ENCODE measurements at regions not wholly inside any gene's neighbourhood (a gene's known extent, or its start where the extent isn't known, plus 50 kb on each side); places are given as distances from the start of the nearest gene placed in this dataset.

GRCh38 chr3:135806317-135806716, 159.2 kb upstream of the PPP2R3A start:
- peak in 1 of 2 experiments; percentile 16 for DNase-seq

DNA sequence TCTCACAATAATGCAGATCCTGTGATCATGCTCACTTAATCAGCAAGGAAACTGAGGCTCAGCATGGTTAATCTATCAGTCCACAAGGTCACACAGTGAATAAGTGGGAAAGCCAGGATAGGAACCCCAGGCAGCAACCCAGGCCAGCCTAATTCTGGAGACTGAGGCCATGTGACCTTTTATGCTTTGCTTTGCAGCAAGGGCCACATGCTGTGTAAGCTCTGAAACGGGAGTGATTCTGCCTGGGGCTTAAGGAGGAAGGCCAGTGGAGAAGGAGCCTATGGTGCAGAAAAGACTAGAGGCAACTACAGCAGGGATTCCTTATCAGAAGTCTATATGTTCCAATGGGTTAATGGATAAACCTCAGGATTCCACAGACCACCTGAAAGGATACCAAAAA, 157.6 kb upstream of the PPP2R3A start:
- no peak for DNase-seq

DNA sequence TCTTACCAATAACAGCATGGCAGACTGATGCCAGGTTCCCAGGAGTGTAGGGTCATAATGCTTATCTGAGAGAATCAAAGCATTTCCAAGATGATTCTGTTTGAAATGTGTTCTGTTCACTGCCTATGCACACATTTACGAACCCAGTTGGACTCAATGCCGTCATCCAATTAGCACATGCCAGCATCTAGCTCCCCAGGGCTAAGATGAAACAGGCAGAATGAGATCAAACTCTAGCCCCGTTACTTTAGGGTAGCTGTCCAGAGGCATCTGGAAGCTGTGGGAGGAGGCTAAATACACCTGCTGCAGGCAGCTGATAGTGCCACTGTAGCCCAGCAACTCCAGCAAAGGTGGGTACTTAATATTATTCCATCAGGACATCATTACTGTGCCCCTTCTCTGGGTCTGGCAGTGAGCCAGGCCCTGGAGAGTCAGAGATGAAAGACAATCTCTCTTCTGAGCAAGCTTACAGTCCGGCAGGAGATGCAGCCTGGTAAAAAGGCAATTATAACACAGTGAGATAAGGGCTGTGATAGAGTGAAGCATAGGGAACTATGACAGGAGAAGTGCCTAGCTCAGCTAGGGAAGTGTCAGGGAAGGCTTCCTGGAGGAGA, 156.4 kb upstream of the PPP2R3A start:
- no peak for DNase-seq

DNA sequence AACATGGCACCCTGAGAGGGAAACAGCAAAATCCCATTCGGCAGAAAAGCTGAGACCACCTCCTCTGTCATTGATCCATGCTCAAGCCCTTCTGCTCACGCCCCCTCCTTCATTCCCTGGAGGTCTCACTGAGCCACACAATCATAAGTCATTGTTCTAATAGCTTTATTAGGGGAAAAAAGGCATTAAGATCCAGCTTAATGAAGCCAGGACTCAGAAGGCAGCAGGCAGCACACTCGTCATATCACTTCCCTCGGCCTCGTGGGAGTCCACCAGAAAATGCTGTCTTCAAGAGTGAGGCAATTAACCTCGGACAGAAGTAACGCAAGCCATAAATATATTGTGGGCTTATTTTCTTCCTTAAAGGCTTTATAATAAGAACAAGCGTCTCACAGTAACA, 153.9 kb upstream of the PPP2R3A start:
- DNase-seq = no peak

DNA sequence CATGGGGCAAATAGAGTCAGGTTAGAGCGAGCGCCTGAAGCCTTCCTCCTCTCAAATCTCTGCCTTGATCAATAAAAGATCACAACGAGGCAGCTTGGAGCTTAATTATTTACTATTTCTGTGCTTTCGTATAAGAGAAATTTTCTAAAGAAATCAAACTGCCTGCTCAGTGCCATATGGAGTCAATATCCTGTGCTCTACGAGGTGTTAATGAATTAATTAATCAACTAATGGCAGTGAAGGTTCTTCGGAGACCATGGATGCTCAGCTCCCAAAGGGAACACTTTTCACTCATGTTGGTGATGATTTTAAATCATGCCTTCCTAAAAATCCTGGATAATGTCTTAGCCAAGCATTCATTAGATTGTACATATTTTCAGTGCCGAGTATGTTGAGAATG, 153.5 kb upstream of the PPP2R3A start:
- no peak for DNase-seq

GRCh38 chr3:135834465-135834864, 131.1 kb upstream of the PPP2R3A start:
- no peak for DNase-seq

- DNase-seq = no peak
Observed at GRCh38 chr3:135837977-135838631, 127.4 kb upstream of the PPP2R3A start.

- no peak for DNase-seq
Observed at GRCh38 chr3:135840436-135840835, 125.1 kb upstream of the PPP2R3A start.

DNA sequence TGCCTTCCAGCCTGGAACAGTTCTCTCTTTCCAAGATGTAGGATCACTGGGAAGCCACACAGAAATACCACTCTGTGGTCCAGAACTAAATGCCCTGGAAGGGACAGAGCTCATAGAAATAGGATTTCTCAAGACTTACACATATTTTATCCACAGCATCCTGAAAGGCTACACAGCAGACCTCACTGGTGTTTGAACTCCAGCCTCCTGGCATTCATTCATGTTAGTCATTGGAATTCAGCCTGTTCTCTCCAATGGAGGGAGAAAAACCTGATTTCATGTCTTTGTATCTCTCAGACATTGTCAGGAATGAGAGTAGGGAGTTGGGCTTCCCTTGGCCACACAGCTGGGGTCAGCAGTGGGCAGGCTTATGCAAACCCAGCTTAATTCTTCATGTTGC, 121.1 kb upstream of the PPP2R3A start:
- DNase-seq = no peak

- DNase-seq = no peak
Observed at GRCh38 chr3:135848051-135848450, 117.5 kb upstream of the PPP2R3A start.

- DNase-seq = no peak
Observed at GRCh38 chr3:135849827-135850226, 115.7 kb upstream of the PPP2R3A start.

DNA sequence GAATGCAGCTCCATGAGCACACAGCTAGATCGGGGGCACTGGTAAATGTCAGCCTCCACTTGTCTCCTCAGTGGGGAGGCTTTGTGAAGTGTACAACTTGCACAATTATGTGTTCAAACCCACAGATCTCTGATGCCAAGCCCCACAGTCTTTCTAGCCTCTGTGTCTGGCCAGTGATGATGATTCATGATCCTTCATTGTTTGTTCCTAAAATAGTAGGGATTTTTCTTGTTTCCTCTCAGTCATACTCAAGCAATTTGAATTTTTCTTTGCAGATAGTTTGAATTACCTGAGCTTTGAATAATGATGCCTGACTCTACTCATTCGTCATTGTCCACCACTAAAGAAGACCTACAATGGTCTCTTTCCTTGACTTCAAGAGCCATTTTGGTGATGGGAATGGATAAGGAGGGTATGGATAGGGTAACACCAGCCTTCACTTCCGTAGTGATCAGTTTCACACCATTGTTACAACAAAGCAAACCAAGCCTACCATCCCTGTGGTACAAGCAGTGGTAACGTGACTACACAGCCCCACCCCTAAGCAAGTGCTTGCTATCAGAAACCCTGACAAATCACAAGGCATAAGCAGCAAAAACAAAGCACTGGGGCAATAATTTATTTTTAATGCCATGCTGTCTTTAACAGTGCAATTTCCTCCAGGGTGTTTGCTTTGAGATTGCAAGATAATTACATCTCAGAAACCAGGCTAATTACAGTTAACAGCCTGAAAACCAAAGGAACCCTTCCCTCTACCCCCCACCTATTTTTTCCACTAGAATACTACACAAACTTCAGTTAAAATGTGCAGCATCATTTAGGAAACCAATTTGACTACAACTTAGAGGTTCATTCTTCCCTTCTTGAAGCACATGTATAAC, 114.1 kb upstream of the PPP2R3A start:
- DNase-seq = no peak

GRCh38 chr3:135853981-135854380, 111.5 kb upstream of the PPP2R3A start:
- no peak for DNase-seq

GRCh38 chr3:135860761-135861160, 104.8 kb upstream of the PPP2R3A start:
- DNase-seq = no peak

GRCh38 chr3:135862361-135862760, 103.2 kb upstream of the PPP2R3A start:
- DNase-seq = no peak

GRCh38 chr3:135864060-135864459, 101.5 kb upstream of the PPP2R3A start:
- no peak for DNase-seq

DNA sequence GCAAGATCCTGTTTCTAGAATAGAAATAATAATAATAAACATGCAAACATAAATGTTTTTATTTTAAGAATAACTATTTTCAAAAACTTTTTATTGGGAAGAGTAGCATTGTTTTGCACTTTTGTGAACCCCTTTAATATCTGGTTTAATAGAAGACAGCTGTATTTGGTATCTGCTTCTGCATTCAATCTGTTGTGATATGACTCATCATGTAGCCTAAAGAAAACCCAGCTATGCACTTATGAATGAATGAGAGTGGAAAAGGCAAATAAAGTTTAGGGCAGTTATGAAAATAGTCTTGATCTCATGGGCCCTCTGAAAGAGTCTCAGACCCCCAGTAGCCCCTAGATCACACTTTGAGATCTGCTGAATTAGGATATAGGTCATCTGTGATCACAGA, 100.4 kb upstream of the PPP2R3A start:
- no peak for DNase-seq

DNA sequence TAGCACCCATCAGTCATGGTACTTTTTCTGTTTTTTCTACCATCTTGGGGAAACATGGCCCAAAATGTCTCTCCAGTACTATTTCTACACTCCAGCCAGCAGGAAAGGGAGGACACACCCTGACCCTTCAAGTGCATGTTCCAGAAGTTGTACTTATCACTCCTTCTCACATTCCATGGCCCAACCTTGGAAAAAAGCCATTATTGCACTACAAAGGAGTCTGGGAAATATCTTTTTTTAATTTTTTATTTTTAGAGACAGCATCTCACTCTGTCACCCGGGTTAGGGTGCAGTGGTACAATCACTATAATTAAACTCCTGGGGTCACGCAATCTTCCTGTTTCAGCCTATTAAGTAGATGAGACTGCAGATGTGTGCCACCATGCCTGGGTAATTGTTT, 100.0 kb upstream of the PPP2R3A start:
- DNase-seq = no peak

DNA sequence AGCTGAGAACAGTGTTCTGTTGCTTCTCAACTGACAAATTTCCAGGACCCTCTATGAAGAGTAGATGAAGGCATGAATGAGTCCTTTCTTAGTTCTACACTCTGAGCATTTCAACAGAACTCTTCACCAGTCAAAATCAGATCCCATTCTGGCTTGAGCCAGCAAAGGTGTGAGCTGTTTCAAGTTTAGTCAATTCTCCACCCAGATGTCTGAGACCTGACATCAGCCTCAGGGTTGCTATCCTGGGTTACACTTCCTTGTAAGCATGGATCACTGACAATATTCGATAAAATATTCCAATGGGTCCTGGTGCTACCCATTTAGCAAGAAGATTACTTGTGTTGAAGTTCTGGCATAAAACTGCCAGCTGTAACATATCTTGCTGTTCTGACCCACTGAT, 97.6 kb upstream of the PPP2R3A start:
- no peak for DNase-seq

GRCh38 chr3:135868801-135869200, 96.7 kb upstream of the PPP2R3A start:
- DNase-seq = no peak

- no peak for DNase-seq
Observed at GRCh38 chr3:135869439-135870105, 96.0 kb upstream of the PPP2R3A start.

- DNase-seq = no peak
Observed at GRCh38 chr3:135871311-135871710, 94.2 kb upstream of the PPP2R3A start.

DNA sequence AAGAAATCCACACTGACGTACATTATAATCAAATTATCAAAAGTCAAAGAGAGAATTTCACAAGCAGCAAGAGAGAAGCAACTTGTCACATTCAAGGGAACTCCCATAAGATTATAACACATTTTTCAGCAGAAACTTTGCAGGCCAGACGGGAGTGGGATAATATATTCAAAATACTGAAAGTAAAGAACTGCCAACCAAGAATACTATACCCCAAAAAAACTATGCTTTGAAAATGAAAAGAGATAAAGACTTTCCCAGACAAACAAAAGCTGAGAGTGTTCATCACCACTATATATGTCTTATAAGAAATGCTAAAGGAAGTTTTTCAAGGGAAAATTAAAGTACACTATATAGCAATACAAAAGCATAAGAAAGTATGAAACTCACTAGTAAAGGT, 91.5 kb upstream of the PPP2R3A start:
- DNase-seq = no peak

All from cerebellar nuclear complex (tissue), 1 donor.